Endothelial cell of umbilical vein (primary cell): ENCODE measurements at regions not wholly inside any gene's neighbourhood (a gene's known extent, or its start where the extent isn't known, plus 50 kb on each side); places are given as distances from the start of the nearest gene placed in this dataset.

Experiments used
- BruUV-seq: library from RNA; stranded (reverse); fragments of 400-500 nt; replicated peaks from 2 replicates; lab custom pipeline; 2021; lab: Mats Ljungman, UMichigan
- CTCF ChIA-PET: fragments of 300-600, 350-600 bp; sonication (Branson Sonifier 250); formaldehyde crosslinking; loops from one replicate; lab custom pipeline; 2021; ENCODE audit warnings: antibody characterized with exemption, inconsistent platforms; lab: Charles Lee
- POLR2A ChIA-PET: fragments of 300-600, 350-600 bp; sonication (Branson Sonifier 250); formaldehyde crosslinking; loops from one replicate; lab custom pipeline; 2021; ENCODE audit warnings: antibody characterized with exemption, inconsistent platforms; lab: Charles Lee
- DNase-seq: peaks from one replicate; pipeline ENCODE4 v3.0.0-alpha.2; 2011; ENCODE audit warnings: low read depth, low spot score
- FAIRE-seq: peaks from 2 replicates; lab custom pipeline; 2011; peaks lifted over from hg19 to GRCh38; lab: Jason Lieb, UNC
- H2AFZ ChIP-seq: 2 replicates; pipeline ENCODE4 v1.6.0; 2012; ENCODE audit warnings: low read depth, low read length, control low read depth, inconsistent platforms
- H3K27ac ChIP-seq: 2 replicates; pipeline ENCODE4 v1.5.1; 2011; ENCODE audit warnings: low read depth, mild to moderate bottlenecking, control low read depth, low read length, moderate library complexity; ENCODE audit not compliant: insufficient read depth
- H3K27me3 ChIP-seq, 2 experiments: 2 replicates each; pipeline versions ENCODE4 v1.6.0 to v1.6.1; 2011; ENCODE audit warnings: low read length in 2 of 2, mixed read lengths in 1 of 2; ENCODE audit not compliant: control insufficient read depth in 2 of 2, insufficient read depth in 2 of 2
- H3K36me3 ChIP-seq, 2 experiments: 2 replicates in 1 of 2; 3 replicates in 1 of 2; pipeline ENCODE4 v1.5.1; 2011; ENCODE audit warnings: low read length in 2 of 2, mild to moderate bottlenecking in 1 of 2, moderate library complexity in 1 of 2; ENCODE audit not compliant: control insufficient read depth in 2 of 2, insufficient read depth in 2 of 2; ENCODE audit errors: extremely low read depth in 1 of 2
- H3K4me1 ChIP-seq: 3 replicates; pipeline ENCODE4 v1.5.1; 2011; ENCODE audit warnings: mild to moderate bottlenecking, low read length; ENCODE audit not compliant: control insufficient read depth, insufficient read depth; ENCODE audit errors: extremely low read depth
- H3K4me2 ChIP-seq: 2 replicates; pipeline ENCODE4 v1.6.1; 2011; ENCODE audit warnings: low read length, control low read depth, mixed read lengths; ENCODE audit not compliant: insufficient read depth
- H3K4me3 ChIP-seq, 3 experiments: fragments of 200-600 bp in 1 of 3; sonication (generic), shearing (Covaris generic) in 1 of 3; replicated peaks in 1 of 3; 2 replicates each; pipeline ENCODE4 v1.5.1; 2011 to 2016; ENCODE audit warnings: control low read depth in 3 of 3, low read length in 3 of 3, mild to moderate bottlenecking in 2 of 3, inconsistent platforms in 1 of 3, low read depth in 1 of 3, moderate library complexity in 1 of 3; ENCODE audit not compliant: insufficient read depth in 1 of 3
- H3K79me2 ChIP-seq: 2 replicates; pipeline ENCODE4 v1.6.0; 2012; ENCODE audit warnings: low read length, inconsistent platforms; ENCODE audit not compliant: control insufficient read depth, insufficient read depth
- H3K9ac ChIP-seq: replicated peaks from 2 replicates; pipeline ENCODE3; 2011; ENCODE audit warnings: low read length, control low read depth; ENCODE audit not compliant: insufficient read depth; ENCODE audit errors: extremely low read depth
- H3K9me1 ChIP-seq: replicated peaks from 3 replicates; pipeline ENCODE4 v1.6.0; 2011; ENCODE audit warnings: mild to moderate bottlenecking, low read length; ENCODE audit not compliant: control insufficient read depth, insufficient read depth; ENCODE audit errors: extremely low read depth
- H3K9me3 ChIP-seq: replicated peaks from 2 replicates; pipeline ENCODE4 v1.5.1; 2012; ENCODE audit warnings: low read length, inconsistent platforms; ENCODE audit not compliant: control insufficient read depth, insufficient read depth
- H4K20me1 ChIP-seq: replicated peaks from 2 replicates; pipeline ENCODE3; 2011; ENCODE audit warnings: mild to moderate bottlenecking, low read length; ENCODE audit not compliant: control insufficient read depth, insufficient read depth; ENCODE audit errors: extremely low read depth
- EZH2 ChIP-seq: IDR thresholded peaks from 2 replicates; pipeline ENCODE4 v1.6.1; 2012; ENCODE audit warnings: borderline replicate concordance, low read depth, mild to moderate bottlenecking, moderate library complexity, low read length, inconsistent platforms; ENCODE audit not compliant: severe bottlenecking
- FOS ChIP-seq: IDR thresholded peaks from 2 replicates; pipeline ENCODE4 v1.6.1; 2011; ENCODE audit warnings: mild to moderate bottlenecking, low read length, moderate library complexity, borderline replicate concordance; ENCODE audit not compliant: insufficient read depth
- GATA2 ChIP-seq: IDR thresholded peaks from 2 replicates; pipeline ENCODE4 v1.7.0; 2011; ENCODE audit warnings: low read depth, mild to moderate bottlenecking, moderate library complexity, mixed read lengths, low read length; ENCODE audit not compliant: insufficient read length, insufficient read depth
- JUN ChIP-seq: IDR thresholded peaks from 2 replicates; pipeline ENCODE4 v1.6.1; 2011; ENCODE audit warnings: borderline replicate concordance, low read depth; ENCODE audit not compliant: insufficient read length, insufficient read depth
- MYC ChIP-seq: IDR thresholded peaks from one replicate; pipeline ENCODE4 v1.6.1; 2011; ENCODE audit warnings: mild to moderate bottlenecking, low read depth, low read length
- POLR2A ChIP-seq: IDR thresholded peaks from 2 replicates; pipeline ENCODE4 v1.6.1; 2012; ENCODE audit warnings: low read depth, mild to moderate bottlenecking, control low read depth, low read length
- POLR2AphosphoS5 ChIP-seq: IDR thresholded peaks from 2 replicates; pipeline ENCODE4 v1.6.1; 2012; ENCODE audit warnings: low read depth, mild to moderate bottlenecking, control low read depth, low read length, moderate library complexity; ENCODE audit not compliant: insufficient read depth
- dilution Hi-C: fragments of 300-500 bp; cut with MboI; formaldehyde crosslinking; loops from one replicate; pipeline ENCODE4 v1.15.0; 2019; ENCODE audit warnings: low sequenced_read_pairs; ENCODE audit not compliant: extremely low pct_ligation_motif_present
- intact Hi-C: fragments of 100-400 bp; cut with micrococcal nuclease; formaldehyde crosslinking; loops from one replicate; pipeline ENCODE4 v1.10.0; 2022
- TF ChIP-seq, protein P1 (sequence below), 2 donors: IDR thresholded peaks; 1 replicate in 1 of 2; 2 replicates in 1 of 2; pipeline ENCODE4 v1.5.1; 2011; ENCODE audit warnings: low read length in 2 of 2, mild to moderate bottlenecking in 2 of 2, moderate library complexity in 2 of 2, control low read depth in 1 of 2, inconsistent platforms in 1 of 2, low read depth in 1 of 2; ENCODE audit not compliant: insufficient read depth in 1 of 2; ENCODE audit errors: extremely low read depth in 1 of 2
- TF ChIP-seq, protein P2 (sequence below): IDR thresholded peaks from 2 replicates; pipeline ENCODE4 v1.6.1; 2011; ENCODE audit not compliant: insufficient read depth, insufficient read length

DNA sequence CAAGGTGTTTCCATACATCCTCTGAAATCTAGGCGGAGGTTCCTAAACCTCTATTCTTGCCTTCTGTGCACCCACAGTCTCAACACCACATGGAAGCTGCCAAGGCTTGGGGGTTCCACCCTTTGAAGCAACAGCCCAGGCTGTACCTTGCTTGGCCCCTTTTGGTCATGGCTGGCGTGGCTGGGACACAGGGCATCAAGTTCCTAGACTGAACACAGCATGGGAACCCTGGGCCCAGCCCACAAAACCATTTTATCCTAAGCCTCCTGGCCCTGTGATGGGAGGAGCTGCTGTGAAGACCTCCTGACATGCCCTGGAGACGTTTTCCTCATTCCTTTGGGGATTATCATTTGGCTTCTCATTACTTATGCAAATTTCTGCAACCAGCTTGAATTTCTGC, 739.0 kb upstream of the NECTIN3 start:
- no peaks in the 10 kb centered on the region for H3K79me2 ChIP-seq
- BruUV-seq, result no TSS peak
- no peak for DNase-seq
- H3K9me1 ChIP-seq, result no peaks in the 10 kb centered on the region
- H3K36me3 ChIP-seq, result no peaks in the 10 kb centered on the region
- H3K4me1 ChIP-seq, result no peaks in the 10 kb centered on the region
- TF ChIP-seq FOS (no peak), POLR2AphosphoS5 (no peak), GATA2 (no peak)
- TF ChIP-seq, protein P1, sequence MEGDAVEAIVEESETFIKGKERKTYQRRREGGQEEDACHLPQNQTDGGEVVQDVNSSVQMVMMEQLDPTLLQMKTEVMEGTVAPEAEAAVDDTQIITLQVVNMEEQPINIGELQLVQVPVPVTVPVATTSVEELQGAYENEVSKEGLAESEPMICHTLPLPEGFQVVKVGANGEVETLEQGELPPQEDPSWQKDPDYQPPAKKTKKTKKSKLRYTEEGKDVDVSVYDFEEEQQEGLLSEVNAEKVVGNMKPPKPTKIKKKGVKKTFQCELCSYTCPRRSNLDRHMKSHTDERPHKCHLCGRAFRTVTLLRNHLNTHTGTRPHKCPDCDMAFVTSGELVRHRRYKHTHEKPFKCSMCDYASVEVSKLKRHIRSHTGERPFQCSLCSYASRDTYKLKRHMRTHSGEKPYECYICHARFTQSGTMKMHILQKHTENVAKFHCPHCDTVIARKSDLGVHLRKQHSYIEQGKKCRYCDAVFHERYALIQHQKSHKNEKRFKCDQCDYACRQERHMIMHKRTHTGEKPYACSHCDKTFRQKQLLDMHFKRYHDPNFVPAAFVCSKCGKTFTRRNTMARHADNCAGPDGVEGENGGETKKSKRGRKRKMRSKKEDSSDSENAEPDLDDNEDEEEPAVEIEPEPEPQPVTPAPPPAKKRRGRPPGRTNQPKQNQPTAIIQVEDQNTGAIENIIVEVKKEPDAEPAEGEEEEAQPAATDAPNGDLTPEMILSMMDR (IDR thresholded peaks at IDR 0.05; ENCODE audit: extremely low read depth in 1 of 2, insufficient read depth in 1 of 2, low read depth in 1 of 2, low read length in 2 of 2), result no peak
- intact Hi-C loops, result no loop called here
- ChIA-PET POLR2A (no interaction called here), CTCF (interaction anchor here (1.9 kb wide), 1 partner anchor 18 kb away, joined by 8 read pairs; no protein-coding TSS in a partner anchor)
- no peak overlapping the region for H3K9ac ChIP-seq
- H2AFZ ChIP-seq, result no peak overlapping the region
- H3K4me3 ChIP-seq, result no peak overlapping the region
- dilution Hi-C loops, result no loop called here
- FAIRE-seq, result no peak
- no peaks in the 10 kb centered on the region for H3K9me3 ChIP-seq
- H3K27me3 ChIP-seq, result no peaks in the 10 kb centered on the region
- no peak overlapping the region for H3K27ac ChIP-seq
- no peaks in the 10 kb centered on the region for H4K20me1 ChIP-seq
- H3K4me2 ChIP-seq, result no peak overlapping the region

DNA sequence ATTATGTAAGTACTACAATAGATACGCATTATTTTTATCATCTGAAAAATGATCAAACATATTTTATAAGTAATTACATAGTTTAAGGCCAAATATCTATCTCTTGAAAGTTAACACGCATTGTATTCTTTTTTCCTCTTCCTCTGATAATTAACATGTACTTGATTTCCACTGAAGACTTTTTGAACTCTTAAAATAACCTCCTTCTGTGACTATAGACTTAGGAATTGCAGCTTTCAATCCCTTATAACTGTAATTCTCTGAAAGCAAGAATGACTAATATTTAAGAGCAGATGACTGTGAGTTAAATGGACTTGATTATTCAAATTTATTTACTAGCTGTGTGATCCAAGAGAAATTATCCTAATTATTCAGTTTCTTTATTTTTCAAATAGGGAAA, 730.6 kb upstream of the NECTIN3 start:
- Histone ChIP-seq H3K27ac (no peak overlapping the region), H3K4me2 (no peak overlapping the region)
- POLR2A ChIA-PET, result no interaction called here

More for the DNA sequence above, 730.6 kb upstream of the NECTIN3 start:
- Histone ChIP-seq H3K9ac (no peak overlapping the region), H3K4me1 (peaks cover 21% of the 10 kb centered on the region), H4K20me1 (no peaks in the 10 kb centered on the region), H3K4me3 (no peak overlapping the region), H3K36me3 (no peaks in the 10 kb centered on the region), H3K9me3 (no peaks in the 10 kb centered on the region), H3K79me2 (no peaks in the 10 kb centered on the region), H3K27me3 (no peaks in the 10 kb centered on the region), H2AFZ (no peak overlapping the region), H3K9me1 (no peaks in the 10 kb centered on the region)
- dilution Hi-C loops, result no loop called here
- TF ChIP-seq POLR2A (no peak), GATA2 (no peak), EZH2 (no peak), MYC (no peak), JUN (no peak), FOS (no peak), POLR2AphosphoS5 (no peak)
- TF ChIP-seq, protein P1 (IDR thresholded peaks at IDR 0.05; ENCODE audit: extremely low read depth in 1 of 2, insufficient read depth in 1 of 2, low read depth in 1 of 2, low read length in 2 of 2), result no peak
- TF ChIP-seq, protein P2, sequence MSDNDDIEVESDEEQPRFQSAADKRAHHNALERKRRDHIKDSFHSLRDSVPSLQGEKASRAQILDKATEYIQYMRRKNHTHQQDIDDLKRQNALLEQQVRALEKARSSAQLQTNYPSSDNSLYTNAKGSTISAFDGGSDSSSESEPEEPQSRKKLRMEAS, result no peak
- CTCF ChIA-PET, result no interaction called here
- no peak for DNase-seq
- intact Hi-C loops, result loop anchor here (5.0 kb wide), 1 partner anchor 71 kb away; no protein-coding TSS in a partner anchor
- no peak for FAIRE-seq
- BruUV-seq, result no TSS peak
